ENCODE measurements at regions not wholly inside any gene's neighbourhood (a gene's known extent, or its start where the extent isn't known, plus 50 kb on each side); places are given as distances from the start of the nearest gene placed in this dataset.

DNA sequence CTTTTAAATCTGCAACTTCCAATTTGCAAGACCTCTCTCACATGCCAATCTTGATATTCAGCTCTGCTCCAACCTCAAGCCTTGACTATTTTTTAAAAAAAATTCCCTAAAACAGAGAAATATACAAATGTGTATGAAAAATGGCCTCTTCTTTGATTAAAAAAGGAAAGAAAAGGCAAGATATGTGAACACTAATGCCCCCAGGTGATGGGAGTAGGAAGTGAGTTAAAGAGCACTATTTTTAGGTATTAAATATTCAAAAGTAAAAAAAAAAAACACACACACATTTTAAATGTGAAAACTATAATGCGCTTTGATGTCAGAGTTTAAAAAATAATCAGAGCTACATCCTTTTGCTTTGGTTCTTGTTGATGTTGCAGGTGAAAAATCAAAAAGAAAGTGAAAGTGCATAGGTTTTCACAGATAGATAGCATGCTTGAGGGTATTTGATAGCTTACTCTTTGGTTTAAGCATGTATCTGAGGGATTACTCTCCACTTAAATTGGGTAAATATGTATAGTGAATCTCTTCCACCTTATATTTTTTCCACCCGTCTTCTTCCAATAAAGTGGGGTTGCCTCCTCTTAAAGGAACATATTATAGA lies 406.0 kb upstream of the POU3F3 start:
- peak; percentile 72 for DNase-seq (ENCODE audit: low spot score)

GRCh38 chr2:104448661-104449440 lies 405.1 kb upstream of the POU3F3 start:
- peak; percentile 84 for DNase-seq (ENCODE audit: low spot score)

DNA sequence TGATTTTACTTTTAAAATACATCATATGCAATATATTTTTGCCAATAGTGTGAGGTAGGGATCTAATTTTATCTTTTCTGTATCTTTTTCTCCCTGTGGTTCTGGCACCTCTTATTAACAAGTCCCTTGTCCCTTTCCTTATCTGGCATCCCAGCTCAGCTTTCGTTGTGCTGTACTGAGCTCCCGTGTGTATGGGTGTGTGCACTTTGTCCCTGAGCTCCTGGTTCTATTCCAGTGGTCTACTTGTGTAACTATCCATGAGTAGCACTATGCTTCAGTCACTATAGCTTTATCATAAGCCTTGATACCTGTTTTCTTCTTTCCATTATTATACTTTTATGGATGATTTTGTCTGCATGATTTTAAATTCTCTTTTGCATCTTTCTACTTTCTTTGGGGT lies 401.4 kb upstream of the POU3F3 start:
- no peak for DNase-seq (ENCODE audit: low spot score)

DNA sequence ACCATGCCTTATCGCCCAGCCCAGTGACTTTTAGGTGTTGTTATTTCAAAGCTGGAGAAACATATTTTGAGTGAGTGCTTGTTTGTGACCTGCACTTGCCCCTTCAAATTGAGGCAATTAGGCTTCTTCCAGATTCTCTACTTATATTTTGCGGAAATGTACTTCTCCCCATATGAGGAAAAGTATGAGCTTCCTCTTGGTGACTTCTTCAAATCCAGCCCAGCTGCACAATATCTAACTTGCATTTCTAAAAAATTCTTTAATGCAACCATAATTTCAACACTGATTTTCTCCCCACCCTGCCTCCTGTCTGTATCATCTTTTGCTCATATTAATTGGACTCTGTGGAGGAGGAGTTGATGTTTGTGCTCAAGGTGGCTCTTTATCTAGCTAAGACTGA lies 391.2 kb upstream of the POU3F3 start:
- DNase-seq (ENCODE audit: low spot score), result no peak

- DNase-seq (ENCODE audit: low spot score), result no peak
Measured at GRCh38 chr2:104465981-104466380, 387.9 kb upstream of the POU3F3 start.

- peak; percentile 84 for DNase-seq (ENCODE audit: low spot score)
Measured at GRCh38 chr2:104468846-104469245, 385.1 kb upstream of the POU3F3 start.

DNA sequence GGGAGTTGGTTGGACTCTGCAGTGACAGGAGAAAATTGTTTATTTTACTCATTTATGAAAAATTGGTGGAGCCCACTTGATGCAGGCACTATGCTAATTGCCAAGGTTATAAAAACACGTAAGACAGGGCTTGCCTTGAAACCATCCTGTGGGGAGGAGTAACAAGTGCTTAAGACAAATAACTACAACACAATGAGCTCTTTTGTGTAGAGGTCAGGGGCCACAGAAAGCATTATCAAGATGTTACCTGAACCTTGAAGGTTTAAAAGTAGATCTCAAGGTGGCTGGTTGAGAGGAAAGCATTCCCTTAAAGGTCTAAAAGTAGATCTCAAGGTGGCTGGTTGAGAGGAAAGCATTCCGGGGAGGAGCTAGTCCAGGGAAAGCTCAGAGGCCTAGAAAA lies 381.8 kb upstream of the POU3F3 start:
- DNase-seq (ENCODE audit: low spot score), result no peak

DNA sequence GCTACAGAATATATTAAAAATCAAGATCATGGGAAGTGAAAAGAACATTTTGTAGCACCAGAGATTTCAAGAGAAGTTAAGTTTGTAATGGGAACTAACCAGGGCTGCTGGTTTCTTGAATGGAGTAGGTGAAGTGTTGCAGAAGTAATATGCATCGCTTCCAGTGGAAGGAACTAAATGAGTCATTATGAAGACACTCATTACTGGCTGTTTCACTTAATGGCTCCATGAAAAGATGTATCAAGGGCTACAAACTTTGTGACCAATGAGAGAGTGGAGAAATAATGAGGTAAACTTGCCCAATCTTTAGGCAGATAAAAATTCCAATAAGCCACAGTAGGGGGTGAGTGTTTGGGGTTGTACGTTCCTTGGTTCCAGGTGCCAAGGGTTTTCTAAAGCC lies 380.4 kb upstream of the POU3F3 start:
- no peak for DNase-seq (ENCODE audit: low spot score)

DNA sequence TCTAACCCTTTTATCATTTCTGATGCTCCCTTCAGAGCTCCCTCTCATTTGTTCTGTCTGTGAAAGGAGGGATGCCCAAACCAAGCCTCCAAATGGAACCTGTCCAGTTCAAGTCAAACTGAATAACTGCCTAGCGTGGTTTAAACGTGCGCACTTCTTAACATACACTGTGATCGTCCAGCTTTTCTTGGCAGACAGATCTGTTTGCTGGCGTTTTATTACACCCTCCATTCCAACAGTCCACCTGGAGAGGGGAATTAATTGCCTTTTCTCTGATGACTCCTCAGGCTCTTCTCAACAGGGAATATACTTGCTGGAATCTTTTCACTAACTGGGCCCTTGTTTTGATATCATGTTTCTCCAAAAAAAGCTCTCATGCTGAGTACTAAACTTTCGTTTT lies 379.2 kb upstream of the POU3F3 start:
- DNase-seq (ENCODE audit: low spot score), result no peak

- DNase-seq (ENCODE audit: low spot score), result peak; percentile 61
Measured at GRCh38 chr2:104476075-104476474, 377.8 kb upstream of the POU3F3 start.

GRCh38 chr2:104476563-104476988 lies 377.3 kb upstream of the POU3F3 start:
- peak; percentile 77 for DNase-seq (ENCODE audit: low spot score)

- no peak for DNase-seq (ENCODE audit: low spot score)
Measured at GRCh38 chr2:104481341-104481740, 372.6 kb upstream of the POU3F3 start.

- no peak for DNase-seq (ENCODE audit: low spot score)
Measured at GRCh38 chr2:104487366-104487765, 366.5 kb upstream of the POU3F3 start.

GRCh38 chr2:104493698-104494097 lies 360.2 kb upstream of the POU3F3 start:
- DNase-seq (ENCODE audit: low spot score), result no peak

GRCh38 chr2:104501342-104501741 lies 352.6 kb upstream of the POU3F3 start:
- peak; percentile 31 for DNase-seq (ENCODE audit: low spot score)

- peak; percentile 28 for DNase-seq (ENCODE audit: low spot score)
Measured at GRCh38 chr2:104501929-104502328, 352.0 kb upstream of the POU3F3 start.

DNA sequence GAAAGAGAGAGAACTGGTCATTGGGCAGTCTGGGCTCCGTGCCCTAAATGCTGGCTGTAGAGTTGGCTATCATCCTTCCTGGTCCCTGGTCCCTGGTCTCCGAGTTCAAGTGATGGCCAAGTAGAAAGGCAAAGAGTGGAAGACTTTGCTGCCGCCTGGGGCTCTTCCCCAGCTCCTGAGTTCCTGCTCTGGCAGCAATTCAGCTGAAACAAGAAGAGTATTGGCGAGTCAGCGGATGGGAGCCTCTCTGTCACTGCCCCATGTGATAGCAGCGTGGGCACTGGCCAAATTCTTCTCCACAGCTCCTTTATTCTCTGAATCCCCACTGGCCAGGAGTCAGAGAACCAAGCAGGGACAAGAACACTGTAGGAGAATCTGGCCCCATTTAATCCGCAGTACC lies 351.0 kb upstream of the POU3F3 start:
- DNase-seq (ENCODE audit: low spot score), result peak; percentile 98

- DNase-seq (ENCODE audit: low spot score), result no peak
Measured at GRCh38 chr2:104504331-104505073, 349.4 kb upstream of the POU3F3 start.

DNA sequence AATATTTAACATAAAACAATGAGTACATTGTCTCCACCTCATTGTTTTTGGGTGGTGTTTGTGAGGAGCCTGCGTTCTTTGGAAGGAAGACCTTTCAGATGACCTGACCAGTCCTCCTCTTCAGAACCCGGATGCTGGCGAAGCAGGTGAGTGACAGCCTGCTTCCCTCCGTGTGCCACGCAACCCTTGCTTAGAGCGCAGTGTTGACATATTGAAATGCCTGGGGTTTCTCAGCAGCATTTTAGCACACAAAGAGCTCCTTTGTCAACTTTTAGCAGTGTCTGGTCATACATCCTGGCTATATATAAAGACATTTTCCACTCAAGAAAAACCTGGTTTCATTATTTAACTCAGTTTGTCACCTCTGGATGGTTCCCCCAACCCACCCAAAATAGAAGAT lies 335.7 kb upstream of the POU3F3 start:
- no peak for DNase-seq (ENCODE audit: low spot score)

- no peak for DNase-seq (ENCODE audit: low spot score)
Measured at GRCh38 chr2:104521247-104521646, 332.7 kb upstream of the POU3F3 start.

GRCh38 chr2:104523921-104524320 lies 330.0 kb upstream of the POU3F3 start:
- DNase-seq (ENCODE audit: low spot score), result no peak

- DNase-seq (ENCODE audit: low spot score), result no peak
Measured at GRCh38 chr2:104528101-104528500, 325.8 kb upstream of the POU3F3 start.

DNA sequence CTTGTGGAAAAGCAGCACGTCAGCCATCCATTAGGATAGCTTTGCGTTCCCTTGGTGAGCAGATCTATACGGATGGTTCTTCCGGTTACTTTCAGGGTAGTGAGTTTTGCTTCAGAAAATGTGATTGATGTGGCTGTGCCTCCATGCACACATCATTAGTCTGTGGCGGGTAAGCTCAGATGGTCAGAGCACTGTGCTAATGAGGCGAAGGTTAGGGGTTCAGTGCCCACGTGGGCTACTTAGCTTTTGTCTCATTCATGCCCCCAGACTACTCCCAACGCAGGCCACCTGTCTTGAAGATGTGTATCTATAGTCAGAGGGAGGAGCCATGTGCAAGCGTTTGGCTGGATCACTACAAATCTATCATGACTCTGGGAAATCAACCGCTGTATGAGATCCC lies 322.8 kb upstream of the POU3F3 start:
- no peak for DNase-seq (ENCODE audit: low spot score)

Data from globus pallidus (tissue), 1 donor.